ENCODE measurements at regions not wholly inside any gene's neighbourhood (a gene's known extent, or its start where the extent isn't known, plus 50 kb on each side); places are given as distances from the start of the nearest gene placed in this dataset.

DNA sequence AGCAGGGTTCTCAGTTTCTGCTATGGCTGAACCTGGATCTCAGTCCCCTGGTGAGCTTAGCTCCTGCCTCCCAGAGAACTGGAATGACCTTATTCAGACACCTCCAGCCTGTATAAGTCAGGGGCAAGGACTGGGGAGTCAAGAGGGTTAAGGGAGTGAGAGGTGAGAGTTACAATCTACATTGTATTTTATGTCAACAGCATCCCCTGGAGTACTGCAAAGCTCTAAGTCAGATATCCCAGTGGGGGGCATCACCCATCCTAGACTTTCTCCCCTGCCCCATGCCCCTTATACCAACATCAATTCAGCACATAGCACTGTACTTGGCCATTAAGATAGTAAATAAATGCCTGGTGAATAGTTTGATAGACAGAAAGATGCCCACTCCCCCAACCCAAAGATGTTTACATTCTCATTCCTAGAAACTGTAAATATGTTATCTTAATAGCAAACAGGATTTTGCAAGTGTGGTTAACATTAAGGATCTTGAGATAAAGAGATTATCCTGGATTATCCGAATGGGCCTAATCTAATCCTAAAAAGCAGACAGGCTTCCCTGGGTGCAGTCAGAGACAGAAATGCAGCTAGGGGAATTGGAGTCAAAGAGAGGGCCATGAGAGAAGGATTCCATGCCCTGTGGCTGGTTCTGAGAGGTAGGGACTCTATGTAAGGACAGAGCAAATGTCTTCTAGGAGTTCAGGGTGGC, 132.3 kb upstream of the RASGRP1 start:
- no peak for TF ChIP-seq SNRNP70 (IDR thresholded peaks at IDR 0.05; ENCODE audit: low read depth, low read length)
- no peak for TF ChIP-seq ZNF878 (CRISPR knock-in tag; IDR thresholded peaks at IDR 0.05)
- no peak for TF ChIP-seq ZNF225 (CRISPR knock-in tag; IDR thresholded peaks at IDR 0.05)
- H3K4me1 ChIP-seq (ENCODE audit: insufficient read depth, low read length), result peaks cover 2% of the 10 kb centered on the region
- H3K27me3 ChIP-seq (ENCODE audit: control insufficient read depth in 1 of 2, insufficient read depth in 2 of 2, low read length in 2 of 2), result peaks cover 0 to 2% of the 10 kb centered on the region in 2 experiments; a peak in 1 of 5 replicates
- FAIRE-seq, result no peak
- no peak for ATAC-seq
- H2AFZ ChIP-seq (ENCODE audit: low read length), result no peak overlapping the region
- H4K20me1 ChIP-seq (ENCODE audit: insufficient read depth, low read length), result no peaks in the 10 kb centered on the region
- no peaks in the 10 kb centered on the region for H3K9me3 ChIP-seq (ENCODE audit: low read length)
- ChIA-PET CTCF (ENCODE audit: low intra/inter-chr PET ratio, low total read pairs) (no interaction called here), POLR2A (no interaction called here)
- DNase-seq (ENCODE audit: low spot score), result no peak
- BruUV-seq (replicated peaks), result no TSS peak
- no peaks in the 10 kb centered on the region for H3K79me2 ChIP-seq (ENCODE audit: insufficient read depth, low read length)
- no peaks in the 10 kb centered on the region for H3K36me3 ChIP-seq (replicated peaks in 1 of 2; ENCODE audit: control insufficient read depth in 1 of 2, insufficient read depth in 2 of 2, low read length in 2 of 2)
- 0% methylated on average over 1 of the region's 1 CpG for WGBS (ENCODE audit: low lambda C conversion rate)
- in situ Hi-C loops (cut with HindIII; ENCODE audit: extremely low pct_ligation_motif_present, low pct_unique_long_range_greater_than_20kb), result loop anchor here (25.0 kb wide), 1 partner anchor 685 kb away; no protein-coding TSS in a partner anchor
- no peak overlapping the region for H3K4me2 ChIP-seq (ENCODE audit: low read depth, low read length)
- intact Hi-C loops (cut with micrococcal nuclease; ENCODE audit: unreplicated experiment), result no loop called here
- no peak overlapping the region for H3K4me3 ChIP-seq (replicated peaks in 1 of 3; ENCODE audit: insufficient read depth in 1 of 3, low read depth in 2 of 3, low read length in 3 of 3)
- H3K27ac ChIP-seq (ENCODE audit: extremely low read length, insufficient read depth, low read length), result no peak overlapping the region
- H3K9ac ChIP-seq (ENCODE audit: insufficient read depth, low read depth, low read length), result no peak overlapping the region

DNA sequence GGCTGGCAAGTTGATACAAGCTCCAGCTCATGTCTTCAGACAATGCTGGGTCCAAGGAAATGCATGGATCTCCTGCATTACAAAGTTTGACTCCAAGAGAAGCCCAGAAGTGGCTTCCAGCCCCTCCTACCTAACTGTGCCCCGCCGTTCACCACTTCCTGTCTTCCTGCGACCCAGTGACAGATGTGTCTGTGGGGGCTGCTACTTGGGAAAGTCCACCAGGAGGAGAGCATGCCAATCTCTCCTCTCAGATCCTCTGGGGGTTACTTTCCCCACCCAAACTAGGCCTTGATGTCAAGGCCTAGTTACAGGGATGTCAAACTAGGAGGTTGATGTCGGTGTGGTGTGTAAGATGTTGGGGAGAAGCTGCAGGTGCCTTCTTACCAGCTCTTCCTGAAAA, 133.6 kb upstream of the RASGRP1 start:
- intact Hi-C loops (cut with micrococcal nuclease; ENCODE audit: unreplicated experiment), result no loop called here
- no peaks in the 10 kb centered on the region for H3K79me2 ChIP-seq (ENCODE audit: insufficient read depth, low read length)
- no peak for FAIRE-seq
- TF ChIP-seq, protein P1, sequence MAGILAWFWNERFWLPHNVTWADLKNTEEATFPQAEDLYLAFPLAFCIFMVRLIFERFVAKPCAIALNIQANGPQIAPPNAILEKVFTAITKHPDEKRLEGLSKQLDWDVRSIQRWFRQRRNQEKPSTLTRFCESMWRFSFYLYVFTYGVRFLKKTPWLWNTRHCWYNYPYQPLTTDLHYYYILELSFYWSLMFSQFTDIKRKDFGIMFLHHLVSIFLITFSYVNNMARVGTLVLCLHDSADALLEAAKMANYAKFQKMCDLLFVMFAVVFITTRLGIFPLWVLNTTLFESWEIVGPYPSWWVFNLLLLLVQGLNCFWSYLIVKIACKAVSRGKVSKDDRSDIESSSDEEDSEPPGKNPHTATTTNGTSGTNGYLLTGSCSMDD (CRISPR knock-in tag; IDR thresholded peaks at IDR 0.05), result no peak
- TF ChIP-seq, protein P2, sequence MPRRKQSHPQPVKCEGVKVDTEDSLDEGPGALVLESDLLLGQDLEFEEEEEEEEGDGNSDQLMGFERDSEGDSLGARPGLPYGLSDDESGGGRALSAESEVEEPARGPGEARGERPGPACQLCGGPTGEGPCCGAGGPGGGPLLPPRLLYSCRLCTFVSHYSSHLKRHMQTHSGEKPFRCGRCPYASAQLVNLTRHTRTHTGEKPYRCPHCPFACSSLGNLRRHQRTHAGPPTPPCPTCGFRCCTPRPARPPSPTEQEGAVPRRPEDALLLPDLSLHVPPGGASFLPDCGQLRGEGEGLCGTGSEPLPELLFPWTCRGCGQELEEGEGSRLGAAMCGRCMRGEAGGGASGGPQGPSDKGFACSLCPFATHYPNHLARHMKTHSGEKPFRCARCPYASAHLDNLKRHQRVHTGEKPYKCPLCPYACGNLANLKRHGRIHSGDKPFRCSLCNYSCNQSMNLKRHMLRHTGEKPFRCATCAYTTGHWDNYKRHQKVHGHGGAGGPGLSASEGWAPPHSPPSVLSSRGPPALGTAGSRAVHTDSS (CRISPR knock-in tag; conservative IDR thresholded peaks at IDR 0.05), result no peak
- TF ChIP-seq KDM5A (IDR thresholded peaks at IDR 0.05; ENCODE audit: borderline replicate concordance, low read length) (no peak), GPN1 (CRISPR knock-in tag; IDR thresholded peaks at IDR 0.05; ENCODE audit: borderline replicate concordance) (no peak), ZFYVE20 (CRISPR knock-in tag; IDR thresholded peaks at IDR 0.05; ENCODE audit: borderline replicate concordance, low read depth) (no peak), MIER3 (CRISPR knock-in tag; IDR thresholded peaks at IDR 0.05; ENCODE audit: borderline replicate concordance) (no peak), NR1H2 (CRISPR knock-in tag; IDR thresholded peaks at IDR 0.05; ENCODE audit: borderline replicate concordance, low read depth) (no peak), REL (CRISPR knock-in tag; conservative IDR thresholded peaks at IDR 0.05) (no peak), ZNF546 (CRISPR knock-in tag; conservative IDR thresholded peaks at IDR 0.05) (no peak), REPIN1 (CRISPR knock-in tag; IDR thresholded peaks at IDR 0.05; ENCODE audit: borderline replicate concordance, low read depth) (no peak), KMT2B (CRISPR knock-in tag; IDR thresholded peaks at IDR 0.05) (no peak)

More for the DNA sequence above, 133.6 kb upstream of the RASGRP1 start:
- peaks cover 0 to 2% of the 10 kb centered on the region in 2 experiments; a peak in 1 of 5 replicates for H3K27me3 ChIP-seq (ENCODE audit: control insufficient read depth in 1 of 2, insufficient read depth in 2 of 2, low read length in 2 of 2)
- H3K27ac ChIP-seq (ENCODE audit: extremely low read length, insufficient read depth, low read length), result no peak overlapping the region
- no TSS peak for BruUV-seq (replicated peaks)
- no peaks in the 10 kb centered on the region for H3K9me3 ChIP-seq (ENCODE audit: low read length)
- ChIA-PET CTCF (ENCODE audit: low intra/inter-chr PET ratio, low total read pairs) (interaction anchor here (1.8 kb wide), 1 partner anchor 224 kb away, joined by 8 read pairs; no protein-coding TSS in a partner anchor), POLR2A (no interaction called here)
- in situ Hi-C loops (cut with HindIII; ENCODE audit: extremely low pct_ligation_motif_present, low pct_unique_long_range_greater_than_20kb), result loop anchor here (25.0 kb wide), 1 partner anchor 686 kb away; no protein-coding TSS in a partner anchor
- H3K36me3 ChIP-seq (replicated peaks in 1 of 2; ENCODE audit: control insufficient read depth in 1 of 2, insufficient read depth in 2 of 2, low read length in 2 of 2), result no peaks in the 10 kb centered on the region
- H3K9ac ChIP-seq (ENCODE audit: insufficient read depth, low read depth, low read length), result no peak overlapping the region
- no peak overlapping the region for H3K4me2 ChIP-seq (ENCODE audit: low read depth, low read length)
- no peaks in the 10 kb centered on the region for H4K20me1 ChIP-seq (ENCODE audit: insufficient read depth, low read length)
- no peak overlapping the region for H3K4me3 ChIP-seq (replicated peaks in 1 of 3; ENCODE audit: insufficient read depth in 1 of 3, low read depth in 2 of 3, low read length in 3 of 3)
- no peak overlapping the region for H2AFZ ChIP-seq (ENCODE audit: low read length)
- 23% methylated on average over 4 of the region's 4 CpGs for WGBS (ENCODE audit: low lambda C conversion rate)
- ATAC-seq (no peak), DNase-seq (ENCODE audit: low spot score) (no peak)
- H3K4me1 ChIP-seq (ENCODE audit: insufficient read depth, low read length), result peaks cover 13% of the 10 kb centered on the region
